Non-pigmented ciliary epithelial cell (primary cell): ENCODE measurements at regions not wholly inside any gene's neighbourhood (a gene's known extent, or its start where the extent isn't known, plus 50 kb on each side); places are given as distances from the start of the nearest gene placed in this dataset.
A peak's percentile ranks its signal among the peaks of the same experiment; 100 is the strongest.
"Not testable (repeated sequence)": the region's sequence is repeated elsewhere in the genome, so short reads cannot be mapped to it uniquely, and the experiment has no call there.

Experiments used
- DNase-seq: peaks from one replicate; pipeline ENCODE4 v3.0.0-alpha.2; 2010; ENCODE audit warnings: low read depth

DNA sequence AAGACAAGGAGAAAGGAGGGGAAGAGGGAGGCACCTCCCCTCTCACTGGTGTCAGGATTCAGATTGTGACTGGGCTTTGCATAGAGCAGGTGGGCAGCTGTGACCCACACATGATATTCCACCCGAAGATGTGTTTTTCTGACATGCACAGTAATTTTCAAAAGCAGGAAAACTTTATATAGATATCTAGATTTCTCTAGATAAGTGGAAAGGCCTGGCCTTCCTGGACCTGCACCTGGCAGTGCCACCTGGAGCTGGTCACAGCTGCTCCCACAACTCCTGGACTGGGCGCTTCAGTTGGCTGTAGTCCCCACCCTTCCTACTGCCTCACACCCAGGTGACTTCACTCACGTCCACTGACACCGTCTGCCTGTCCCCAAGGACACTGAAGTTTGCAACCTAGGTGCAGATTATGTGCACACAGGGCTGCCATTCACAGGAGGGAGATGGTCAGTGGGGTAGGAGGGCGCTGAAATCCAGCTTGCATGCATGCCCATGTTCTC, 70.4 kb upstream of the PLGLB2 start:
- DNase-seq = not testable (repeated sequence)

DNA sequence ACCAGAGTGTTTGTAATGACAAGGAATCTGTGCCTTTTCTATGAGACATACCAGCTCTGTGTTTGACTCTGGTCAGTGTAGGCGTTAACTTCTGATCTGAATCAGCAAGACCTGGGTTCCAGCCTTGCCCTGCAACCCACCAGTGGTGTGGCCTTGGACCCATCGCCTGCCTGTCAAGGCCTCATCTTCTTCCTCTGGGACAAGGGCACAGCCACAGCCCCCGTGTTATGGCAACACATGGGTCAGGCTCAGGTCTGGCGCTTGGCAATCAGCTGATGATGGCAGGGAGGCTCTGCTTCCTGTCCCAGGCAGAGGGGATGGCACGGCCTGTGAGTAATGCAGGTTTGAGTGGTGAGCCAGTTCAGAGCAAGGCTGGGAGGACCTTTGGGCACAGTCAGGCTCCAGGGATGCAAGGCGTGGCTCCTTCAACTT, 69.1 kb upstream of the PLGLB2 start:
- not testable (repeated sequence) for DNase-seq

DNA sequence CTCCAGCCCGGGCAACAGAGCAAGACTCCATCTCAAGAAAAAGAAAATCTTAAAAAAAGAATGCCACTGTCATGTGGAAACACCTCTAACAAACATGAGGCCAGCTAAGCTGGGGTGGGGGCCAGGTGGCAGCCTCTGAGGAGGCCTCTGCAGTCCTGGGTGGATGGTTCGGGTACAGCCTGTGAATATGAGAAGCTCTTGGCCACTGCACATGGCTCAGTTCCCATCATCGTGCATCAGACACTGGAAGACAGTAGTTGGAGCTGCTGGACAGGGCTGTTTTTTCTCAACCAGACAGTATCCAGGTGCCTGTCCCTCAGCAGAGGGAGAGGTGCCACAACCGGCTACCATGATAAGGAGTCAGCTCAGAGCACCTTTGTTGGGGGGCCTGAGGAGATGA, 67.9 kb upstream of the PLGLB2 start:
- not testable (repeated sequence) for DNase-seq

DNA sequence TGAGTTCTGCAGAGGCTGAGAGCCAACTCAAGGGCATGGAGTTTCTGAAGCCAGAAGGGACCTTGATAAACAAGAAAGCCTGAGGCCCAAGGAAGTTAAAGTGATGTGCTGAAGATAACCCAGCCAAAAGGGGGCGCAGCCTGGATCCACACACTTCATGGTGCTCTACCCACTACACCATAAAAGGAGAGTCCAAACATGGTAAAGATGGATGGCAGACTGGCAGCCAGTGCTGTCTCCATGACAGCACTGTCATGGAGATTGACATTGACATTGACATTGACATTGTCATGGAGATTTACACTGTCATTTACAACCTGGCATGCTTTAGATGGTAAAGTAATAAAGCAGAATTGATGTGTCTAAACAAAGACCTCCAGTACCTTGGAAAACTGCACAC, 67.2 kb upstream of the PLGLB2 start:
- not testable (repeated sequence) for DNase-seq

DNA sequence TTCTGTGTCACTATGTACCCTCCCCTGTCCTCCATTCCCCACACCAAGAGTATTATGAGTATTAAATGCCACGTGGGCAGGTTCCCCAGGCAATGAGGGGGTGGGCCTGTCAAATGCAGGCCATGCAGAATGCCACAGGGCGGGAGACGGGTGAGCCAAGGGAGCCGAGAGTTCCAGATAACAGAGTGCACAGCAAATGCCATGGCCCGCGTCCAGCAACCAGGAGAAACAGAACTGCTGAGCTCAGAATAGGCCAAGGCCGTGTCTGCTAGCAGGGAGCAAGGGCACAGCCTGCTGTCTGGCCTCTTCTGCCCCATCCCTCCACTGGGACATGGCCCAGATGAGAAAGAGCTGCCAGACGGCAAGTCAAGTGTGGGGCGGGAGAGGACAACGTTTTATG, 64.4 kb upstream of the PLGLB2 start:
- not testable (repeated sequence) for DNase-seq

DNA sequence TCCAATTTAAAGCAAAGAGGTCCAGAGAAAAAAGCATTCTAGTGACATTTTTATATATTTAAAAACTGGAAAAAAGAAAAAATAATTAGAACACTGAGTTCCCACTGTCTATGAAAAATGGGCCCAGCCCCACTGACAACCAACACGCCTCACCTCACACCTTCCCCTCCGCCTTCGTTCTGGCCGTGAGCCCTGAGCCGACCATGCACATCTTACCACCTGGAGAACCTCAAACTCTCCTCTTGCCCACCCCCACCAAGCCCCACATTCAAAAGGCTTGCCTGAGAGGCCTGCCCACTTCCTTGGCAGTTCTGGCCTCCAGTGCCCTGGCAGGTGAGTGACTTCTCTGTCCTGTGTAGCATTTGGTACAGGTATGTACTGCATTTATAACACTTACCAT, 63.9 kb upstream of the PLGLB2 start:
- not testable (repeated sequence) for DNase-seq

DNA sequence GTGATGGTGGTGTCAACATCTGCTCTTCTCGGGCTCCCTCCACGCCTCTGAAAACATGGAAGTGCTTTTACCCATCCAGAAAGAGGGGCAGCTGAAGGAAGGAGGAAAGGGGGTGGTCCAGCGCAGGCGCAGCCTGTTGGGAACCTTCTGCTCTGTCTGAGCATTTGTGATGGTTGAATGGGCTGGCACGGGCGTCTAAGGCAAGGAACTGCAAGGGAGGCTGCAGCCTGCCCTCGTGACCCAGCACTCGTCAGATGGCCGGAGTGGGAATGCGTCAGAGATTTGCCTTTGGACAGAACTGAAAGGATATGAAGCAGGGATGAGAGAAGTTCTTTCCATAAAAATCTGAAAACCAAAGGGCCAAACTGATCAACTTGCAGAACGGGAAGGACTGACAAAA, 62.3 kb upstream of the PLGLB2 start:
- not testable (repeated sequence) for DNase-seq

DNA sequence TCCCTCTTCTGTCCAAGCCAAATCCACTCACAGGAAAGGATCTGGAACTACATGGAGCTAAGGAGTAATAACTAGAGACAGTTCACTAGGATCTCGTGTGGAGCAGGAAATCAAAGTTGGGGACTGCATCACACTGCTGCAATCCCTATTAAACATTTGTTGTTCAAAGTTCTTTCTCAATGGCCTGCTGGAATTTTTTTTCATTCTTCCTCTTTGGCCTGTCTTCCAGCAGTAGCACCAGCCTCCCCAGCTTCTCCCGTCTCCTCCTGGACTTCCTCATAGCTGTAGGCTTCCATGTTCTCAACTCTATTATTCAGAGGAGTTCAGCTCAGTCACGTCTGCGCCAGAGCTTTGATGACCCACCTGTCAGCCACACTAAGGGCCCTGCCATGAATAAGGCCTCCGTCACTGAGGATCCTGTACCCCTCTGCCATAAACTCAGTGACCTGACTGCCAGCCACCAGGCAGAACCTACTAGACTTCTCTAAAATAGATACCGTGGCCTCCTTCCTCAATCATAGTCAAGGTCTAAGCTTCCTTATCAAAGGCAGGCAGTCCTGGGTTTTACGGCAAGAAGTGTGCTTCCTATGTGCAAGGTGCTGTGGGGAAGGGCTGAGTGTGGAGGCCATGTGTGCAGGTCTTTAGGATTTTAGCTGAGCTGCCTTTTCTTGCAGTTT, 60.9 kb upstream of the PLGLB2 start:
- not testable (repeated sequence) for DNase-seq

DNA sequence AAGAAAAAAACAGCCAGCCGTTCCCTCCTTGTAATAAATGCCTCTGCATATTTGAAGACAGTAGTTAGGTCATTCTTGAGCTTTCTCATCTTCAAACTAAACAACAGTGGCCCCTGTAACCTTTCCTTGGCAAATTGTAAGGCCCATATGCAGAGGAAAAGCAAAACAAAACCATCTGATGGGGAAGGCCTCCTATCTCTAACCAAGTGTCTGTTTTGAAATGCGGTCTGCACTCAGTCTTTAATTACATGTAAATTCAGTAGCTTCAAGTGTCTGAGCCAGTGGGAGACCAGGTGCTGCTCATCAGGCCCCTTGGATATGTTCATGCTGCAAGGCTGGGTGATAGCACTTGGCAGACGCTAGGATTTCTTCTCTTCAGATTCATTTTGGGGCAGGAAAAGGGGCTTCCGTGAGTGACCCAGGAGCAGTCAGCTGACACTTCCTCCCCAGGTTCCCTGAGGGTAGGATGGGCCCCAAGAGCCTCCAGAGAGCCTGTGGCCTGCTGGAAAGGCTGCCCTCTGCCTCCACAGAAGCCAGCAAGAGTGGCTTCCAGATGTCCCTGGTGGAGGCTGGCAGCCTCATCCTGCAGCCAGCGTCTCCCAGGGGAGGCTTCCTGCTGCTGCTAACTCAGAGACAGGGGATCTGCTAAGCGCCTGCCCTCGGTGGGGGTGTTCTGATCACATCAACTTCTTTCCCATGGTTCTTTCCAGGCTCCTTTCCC, 60.2 kb upstream of the PLGLB2 start:
- not testable (repeated sequence) for DNase-seq

DNA sequence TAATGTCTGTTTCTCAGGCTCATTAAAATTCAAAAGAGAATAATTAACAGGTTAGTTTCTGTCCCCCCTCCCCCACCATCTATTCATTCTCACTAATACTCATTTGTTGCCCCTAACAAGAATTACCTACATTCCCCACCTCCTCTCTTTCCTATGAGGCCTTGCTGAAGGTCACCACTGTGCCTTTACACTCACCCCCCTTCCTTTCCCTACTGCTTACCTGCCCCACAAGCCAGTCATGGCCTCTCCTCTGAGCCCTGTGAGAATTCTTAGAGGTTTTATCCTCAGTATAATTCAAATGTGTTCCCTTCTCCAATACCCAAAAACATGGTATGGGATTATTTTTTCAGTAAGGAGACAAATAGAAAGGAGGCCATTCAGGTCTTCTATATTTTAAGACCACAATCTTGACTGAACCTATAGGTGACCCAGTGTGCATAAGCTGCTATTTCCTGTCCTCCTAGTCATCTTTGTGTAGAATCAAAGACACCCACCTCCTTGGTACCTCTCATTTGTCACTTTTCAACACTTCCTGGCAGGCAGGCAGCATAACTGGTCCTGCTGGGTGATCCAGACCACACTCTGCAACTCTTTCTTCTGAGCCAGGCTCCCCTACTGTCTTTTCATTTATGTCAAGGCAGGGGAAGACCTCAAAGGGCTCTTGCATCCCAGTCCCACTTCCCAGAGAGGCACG, 55.8 kb upstream of the PLGLB2 start:
- not testable (repeated sequence) for DNase-seq

DNA sequence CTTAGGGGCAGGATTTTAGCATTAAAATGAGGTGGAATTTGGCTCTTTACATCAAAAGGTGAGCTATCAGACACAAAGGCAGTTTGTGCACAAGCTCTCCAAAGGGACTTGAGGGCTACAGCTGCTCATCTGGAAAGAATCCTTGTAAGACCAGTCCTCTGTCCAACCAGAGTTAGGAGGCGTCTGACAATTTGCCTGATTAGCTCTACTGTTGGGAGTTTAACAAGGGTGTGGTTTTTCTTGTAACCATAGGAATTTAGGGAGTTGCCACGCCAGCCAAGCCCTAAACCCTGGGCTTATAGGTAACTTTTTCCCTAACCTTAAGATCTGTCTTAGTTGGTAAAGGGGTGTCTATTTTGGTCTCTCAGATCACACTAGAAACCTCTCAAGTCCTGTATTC, 55.0 kb upstream of the PLGLB2 start:
- DNase-seq = not testable (repeated sequence)

DNA sequence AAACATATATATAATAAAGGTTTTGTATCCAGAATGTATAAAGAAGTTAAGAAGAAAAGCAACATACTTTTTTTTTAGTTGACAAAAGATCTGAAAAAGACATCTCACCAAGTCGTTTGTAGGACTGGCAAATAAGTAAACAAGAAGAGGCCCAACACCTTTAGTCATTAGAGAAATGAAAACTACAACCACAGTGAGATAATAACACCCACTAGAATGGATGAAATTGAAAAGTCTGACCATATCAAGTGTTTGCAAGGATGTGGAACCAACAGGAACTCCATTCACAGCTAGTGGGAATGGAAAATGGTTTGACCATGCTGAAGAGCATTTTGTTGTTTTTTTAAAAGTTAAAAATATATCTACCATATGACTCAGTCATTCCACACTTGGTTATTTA, 54.0 kb upstream of the PLGLB2 start:
- not testable (repeated sequence) for DNase-seq

DNA sequence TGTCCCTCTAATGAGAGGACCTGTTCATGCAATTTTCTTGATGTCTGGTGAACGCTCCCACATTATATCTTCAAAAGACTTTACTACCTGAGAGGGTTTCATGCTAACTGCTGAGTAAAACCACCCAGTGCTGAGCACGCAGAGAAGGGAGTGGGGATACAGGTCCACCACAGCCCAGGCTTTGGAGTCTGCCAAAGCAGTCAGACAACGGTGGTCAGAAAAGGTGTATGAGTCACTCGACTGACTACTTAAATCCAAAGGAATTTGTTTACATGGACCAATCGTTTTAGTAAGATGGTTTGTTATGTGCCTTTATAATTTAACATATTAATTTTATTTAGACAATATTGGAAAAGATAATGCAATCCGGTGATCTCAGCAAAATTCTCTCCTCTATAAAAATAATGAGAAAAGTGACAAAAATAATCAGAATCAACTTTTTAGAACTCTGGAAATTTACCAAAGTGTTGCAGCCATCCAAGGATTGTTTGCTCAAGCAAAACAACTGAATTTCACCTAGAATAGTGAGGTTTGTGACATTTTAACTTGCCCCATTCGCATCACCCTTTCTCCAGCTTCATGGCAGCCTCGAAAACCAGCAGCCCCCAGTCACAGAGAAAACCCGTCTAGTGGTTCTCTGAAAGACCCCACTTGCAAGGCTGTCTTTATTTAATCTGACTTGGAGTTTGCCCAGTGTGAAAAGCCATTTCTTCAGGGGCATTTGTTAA, 52.1 kb upstream of the PLGLB2 start:
- DNase-seq = peak; percentile 13
